ENCODE measurements at regions not wholly inside any gene's neighbourhood (a gene's known extent, or its start where the extent isn't known, plus 50 kb on each side); places are given as distances from the start of the nearest gene placed in this dataset.
A peak's percentile ranks its signal among the peaks of the same experiment; 100 is the strongest.

DNA sequence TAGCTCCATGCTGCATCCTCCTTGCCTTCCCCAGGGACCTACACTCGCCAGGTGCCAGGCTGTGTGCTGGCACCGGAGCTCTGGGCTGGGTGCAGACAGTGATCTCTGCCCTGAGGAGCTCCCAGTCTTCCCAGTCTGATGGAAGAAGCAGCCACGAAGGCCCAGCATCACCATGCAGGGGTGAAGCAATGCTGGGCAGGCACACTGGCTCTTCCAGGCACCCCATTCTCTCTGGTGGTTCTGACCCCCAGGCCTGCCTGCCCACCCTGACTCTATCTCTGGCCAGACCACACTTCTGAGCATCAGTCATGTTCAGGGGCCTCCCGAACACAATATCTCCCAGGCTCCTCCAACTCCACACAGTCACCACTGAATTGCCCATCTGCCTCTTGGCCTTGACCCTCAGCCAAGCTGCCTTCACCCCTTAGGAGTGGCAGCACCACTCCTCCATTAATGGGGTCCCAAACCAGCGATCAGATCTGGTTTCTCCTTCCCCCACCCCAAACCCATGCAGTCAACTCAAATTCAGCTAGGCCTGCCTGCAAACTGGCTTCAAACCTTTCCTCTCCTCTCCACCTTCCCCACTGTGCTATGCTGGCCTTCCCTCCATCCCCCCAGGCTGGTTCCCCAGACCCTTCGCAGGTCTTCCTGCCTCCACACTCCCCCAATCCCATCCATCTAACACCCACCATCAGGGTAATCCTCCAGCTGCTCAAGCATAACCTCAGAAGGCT lies 102.7 kb upstream of the MVB12B start:
- no peak for DNase-seq (ENCODE audit: low read depth)
- H3K4me3 ChIP-seq (ENCODE audit: control insufficient read depth, low read depth, low read length) = no peak overlapping the region
- TF ChIP-seq, protein P1, sequence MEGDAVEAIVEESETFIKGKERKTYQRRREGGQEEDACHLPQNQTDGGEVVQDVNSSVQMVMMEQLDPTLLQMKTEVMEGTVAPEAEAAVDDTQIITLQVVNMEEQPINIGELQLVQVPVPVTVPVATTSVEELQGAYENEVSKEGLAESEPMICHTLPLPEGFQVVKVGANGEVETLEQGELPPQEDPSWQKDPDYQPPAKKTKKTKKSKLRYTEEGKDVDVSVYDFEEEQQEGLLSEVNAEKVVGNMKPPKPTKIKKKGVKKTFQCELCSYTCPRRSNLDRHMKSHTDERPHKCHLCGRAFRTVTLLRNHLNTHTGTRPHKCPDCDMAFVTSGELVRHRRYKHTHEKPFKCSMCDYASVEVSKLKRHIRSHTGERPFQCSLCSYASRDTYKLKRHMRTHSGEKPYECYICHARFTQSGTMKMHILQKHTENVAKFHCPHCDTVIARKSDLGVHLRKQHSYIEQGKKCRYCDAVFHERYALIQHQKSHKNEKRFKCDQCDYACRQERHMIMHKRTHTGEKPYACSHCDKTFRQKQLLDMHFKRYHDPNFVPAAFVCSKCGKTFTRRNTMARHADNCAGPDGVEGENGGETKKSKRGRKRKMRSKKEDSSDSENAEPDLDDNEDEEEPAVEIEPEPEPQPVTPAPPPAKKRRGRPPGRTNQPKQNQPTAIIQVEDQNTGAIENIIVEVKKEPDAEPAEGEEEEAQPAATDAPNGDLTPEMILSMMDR (conservative IDR thresholded peaks at IDR 0.05; ENCODE audit: control insufficient read depth, insufficient read depth, low read depth, low read length) = no peak

DNA sequence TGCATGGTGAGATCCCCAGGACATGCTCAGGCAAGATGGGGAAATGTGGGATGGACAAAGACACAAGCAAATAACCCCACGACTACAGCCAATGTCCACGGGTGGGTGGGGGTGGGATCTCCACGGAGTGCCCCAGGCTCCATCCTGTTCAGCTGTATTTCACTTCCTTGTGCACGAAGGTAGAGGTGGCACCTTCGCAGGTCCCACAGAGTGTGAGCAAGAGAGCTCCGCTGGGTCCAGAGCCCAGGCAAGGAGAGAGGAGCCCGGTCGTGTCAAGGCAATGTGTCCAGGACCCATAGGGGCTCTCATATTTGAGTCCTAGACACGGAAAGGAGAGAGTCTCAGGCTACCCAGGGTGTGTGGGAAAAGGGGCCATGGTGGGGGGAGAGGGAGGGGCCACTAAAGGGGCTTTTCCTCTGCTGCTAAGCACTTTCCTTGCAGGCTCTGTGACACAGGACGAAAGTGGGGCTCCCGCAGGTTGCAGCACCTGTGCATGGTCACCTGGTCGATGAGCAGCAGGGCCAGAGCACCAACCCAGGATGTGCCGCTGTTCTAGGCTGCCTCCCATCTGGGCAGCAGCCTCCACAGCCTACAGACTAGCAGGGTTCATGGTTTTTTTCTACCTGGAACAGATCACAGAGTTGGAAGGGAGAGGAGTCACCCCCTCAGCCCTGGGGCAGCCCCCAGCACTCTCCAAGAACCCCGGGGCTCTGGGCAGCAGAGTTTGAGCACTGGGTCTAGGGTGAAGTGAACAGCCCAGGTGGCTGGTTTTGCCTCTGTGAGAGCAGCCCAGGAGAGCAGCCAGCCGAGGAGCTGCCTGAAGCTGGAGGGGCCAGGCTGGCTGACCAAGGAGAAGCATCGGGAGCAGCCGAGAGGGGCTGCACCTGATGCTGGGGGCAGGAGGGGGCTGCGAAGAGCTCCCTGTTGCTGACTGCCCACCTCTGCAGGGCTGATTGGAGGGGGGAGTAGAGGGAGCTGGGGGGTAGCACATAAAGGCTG lies 100.7 kb upstream of the MVB12B start:
- TF ChIP-seq, protein P1 (conservative IDR thresholded peaks at IDR 0.05; ENCODE audit: control insufficient read depth, insufficient read depth, low read depth, low read length) = no peak
- no peak overlapping the region for H3K4me3 ChIP-seq (ENCODE audit: control insufficient read depth, low read depth, low read length)
- no peak for DNase-seq (ENCODE audit: low read depth)

DNA sequence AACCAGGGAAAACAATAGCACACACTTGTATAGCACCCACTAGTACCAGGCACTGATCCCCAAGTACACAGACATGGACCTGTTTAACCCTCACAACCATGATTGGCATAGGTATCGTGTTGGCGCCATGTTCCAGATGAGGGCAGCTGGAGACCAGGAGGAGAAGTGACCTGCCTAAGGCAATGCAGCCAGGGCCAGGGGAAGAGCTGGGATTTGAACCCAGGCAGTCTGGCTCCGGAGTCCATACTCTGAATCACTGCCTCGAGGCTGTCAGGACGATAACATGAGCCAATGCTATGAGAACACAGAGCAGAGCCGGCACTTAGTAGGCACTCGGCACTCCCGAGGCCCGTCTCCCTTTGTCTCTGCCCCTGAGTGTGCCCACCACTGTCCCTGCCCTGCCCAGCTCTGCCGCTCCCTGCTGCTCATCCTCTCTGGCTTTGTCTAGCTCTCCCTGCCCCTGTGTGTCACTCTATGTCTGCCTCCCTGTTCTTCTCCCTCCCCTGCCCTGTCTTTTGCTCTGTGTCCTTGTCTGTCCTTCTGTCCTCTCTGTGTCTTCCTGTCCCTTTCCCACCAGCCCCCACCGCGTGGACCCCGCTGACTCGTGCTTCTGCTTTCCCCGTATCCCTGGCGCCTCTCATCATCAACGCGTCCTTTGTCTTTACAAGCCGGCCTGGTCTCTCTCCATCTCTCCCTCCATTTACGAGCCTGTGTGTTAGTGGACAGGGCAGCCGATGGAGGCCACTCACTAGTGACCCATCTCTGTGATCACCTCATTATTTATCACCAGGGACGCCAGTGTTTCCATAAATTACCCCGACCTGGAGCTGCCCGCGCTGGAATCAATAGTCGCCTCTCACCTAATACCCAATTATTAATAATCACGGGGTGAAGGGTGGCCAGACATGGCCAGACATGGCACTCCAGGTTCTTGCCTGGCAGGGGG lies 99.4 kb upstream of the MVB12B start:
- no peak overlapping the region for H3K4me3 ChIP-seq (ENCODE audit: control insufficient read depth, low read depth, low read length)
- no peak for DNase-seq (ENCODE audit: low read depth)
- TF ChIP-seq, protein P1 (conservative IDR thresholded peaks at IDR 0.05; ENCODE audit: control insufficient read depth, insufficient read depth, low read depth, low read length) = no peak

DNA sequence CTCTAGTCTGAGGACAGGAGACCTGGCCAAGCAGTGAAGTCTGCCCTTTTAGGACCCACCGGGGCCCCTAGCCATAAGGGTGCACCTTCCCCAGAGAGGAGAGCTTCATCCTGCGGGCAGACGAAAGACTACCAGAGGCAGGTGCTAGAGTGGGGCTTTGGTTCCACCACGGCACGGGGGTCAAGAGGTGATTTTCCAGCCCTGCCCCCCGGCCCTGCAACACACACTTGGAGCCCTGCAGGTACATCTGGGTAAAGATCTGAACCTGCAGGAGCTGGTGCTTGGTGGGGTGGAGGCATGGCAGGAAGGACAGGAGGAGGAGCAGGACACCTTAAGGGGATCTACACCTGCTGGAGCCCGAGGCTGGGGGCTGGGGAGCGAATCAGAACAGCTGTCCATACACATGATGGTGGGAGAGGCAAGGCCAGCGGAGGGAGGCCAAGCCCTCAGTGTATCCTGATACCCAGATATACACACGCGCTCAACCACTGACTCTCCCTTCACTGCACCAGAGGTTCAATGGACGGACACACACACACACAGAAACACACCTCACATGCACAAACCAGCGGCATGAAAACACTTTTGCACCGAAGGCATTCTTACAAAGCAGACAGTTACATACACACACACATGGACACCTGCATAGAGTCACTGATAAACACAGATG lies 98.4 kb upstream of the MVB12B start:
- H3K4me3 ChIP-seq (ENCODE audit: control insufficient read depth, low read depth, low read length) = no peak overlapping the region
- TF ChIP-seq, protein P1 (conservative IDR thresholded peaks at IDR 0.05; ENCODE audit: control insufficient read depth, insufficient read depth, low read depth, low read length) = no peak
- DNase-seq (ENCODE audit: low read depth) = no peak

DNA sequence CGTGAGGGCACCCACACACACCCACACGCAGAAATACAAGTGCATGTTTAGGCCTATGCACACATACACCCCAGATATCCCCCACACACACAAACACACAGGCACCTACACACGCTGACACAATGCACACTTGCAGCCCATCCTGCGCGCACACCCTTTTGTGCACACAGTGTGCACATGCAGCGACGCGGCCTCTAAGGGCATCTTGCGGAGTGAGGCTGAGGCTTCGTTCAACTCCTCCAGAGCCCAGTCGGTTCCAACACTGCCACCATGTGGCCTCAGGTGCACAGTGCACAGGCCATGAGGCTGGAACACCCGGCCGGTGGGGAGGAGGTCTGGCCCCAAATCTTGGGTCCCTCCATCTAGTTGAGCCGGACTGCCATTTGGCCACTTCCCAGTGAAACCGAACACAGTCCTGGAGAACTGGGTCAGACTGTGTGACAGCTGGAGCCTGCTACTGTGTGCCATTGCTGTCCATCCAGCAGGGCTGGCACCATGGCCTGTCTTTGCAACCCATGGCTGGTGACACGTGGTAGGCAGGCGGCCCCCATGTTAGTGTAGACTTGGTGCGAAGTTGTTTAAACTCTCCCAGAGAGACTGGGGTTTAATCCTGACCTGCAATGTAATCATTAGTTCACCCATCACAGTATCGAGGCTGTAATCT lies 97.7 kb upstream of the MVB12B start:
- TF ChIP-seq, protein P1 (conservative IDR thresholded peaks at IDR 0.05; ENCODE audit: control insufficient read depth, insufficient read depth, low read depth, low read length) = peak; percentile 94
- DNase-seq (ENCODE audit: low read depth) = peak; percentile 63
- H3K4me3 ChIP-seq (ENCODE audit: control insufficient read depth, low read depth, low read length) = no peak overlapping the region

Measured in fibroblast of mammary gland (primary cell).